Mucosa of descending colon (tissue), 3 donors: ENCODE measurements at regions not wholly inside any gene's neighbourhood (a gene's known extent, or its start where the extent isn't known, plus 50 kb on each side); places are given as distances from the start of the nearest gene placed in this dataset.
"Not testable (repeated sequence)": the region's sequence is repeated elsewhere in the genome, so short reads cannot be mapped to it uniquely, and the experiment has no call there.

Experiments used
- ATAC-seq: fragments of 200-7000 bp; cut with Tn5 transposase; one replicate; pipeline ENCODE4 v1.9.1; 2020; ENCODE audit warnings: mild to moderate bottlenecking, moderate library complexity
- DNase-seq, 3 donors: peaks; one replicate each; pipeline ENCODE4 v3.0.0-alpha.2; 2020
- H3K36me3 ChIP-seq: fragments of 200-600 bp; one replicate; pipeline ENCODE4 v1.8.0; 2021; ENCODE audit warnings: low read depth, mild to moderate bottlenecking
- H3K4me1 ChIP-seq: fragments of 200-600 bp; one replicate; pipeline ENCODE4 v1.8.0; 2021; ENCODE audit warnings: low read depth, mild to moderate bottlenecking
- H3K4me3 ChIP-seq: fragments of 200-600 bp; one replicate; pipeline ENCODE4 v1.8.0; 2021; ENCODE audit warnings: mild to moderate bottlenecking
- H3K9me3 ChIP-seq: fragments of 200-600 bp; one replicate; pipeline ENCODE4 v1.8.0; 2021; ENCODE audit warnings: mild to moderate bottlenecking
- CTCF ChIP-seq: fragments of 200-600 bp; IDR thresholded peaks from one replicate; pipeline ENCODE4 v1.8.0; 2022; ENCODE audit warnings: antibody characterized with exemption, mild to moderate bottlenecking
- intact Hi-C, 2 donors: fragments of 100-400 bp; cut with DNase I in 1 of 2; cut with micrococcal nuclease in 1 of 2; formaldehyde crosslinking; loops; one replicate each; pipeline versions ENCODE4 v1.11.0 to v1.11.1; 2022; cut with DNase I, micrococcal nuclease
- donor health status: DM: no; HTN: no; CAD: no; lungs with moderate emphysema.
- donor health status: DM: no; HTN: no; CAD: no.
- donor health status: DM: no; HTN: yes; CAD: no.

DNA sequence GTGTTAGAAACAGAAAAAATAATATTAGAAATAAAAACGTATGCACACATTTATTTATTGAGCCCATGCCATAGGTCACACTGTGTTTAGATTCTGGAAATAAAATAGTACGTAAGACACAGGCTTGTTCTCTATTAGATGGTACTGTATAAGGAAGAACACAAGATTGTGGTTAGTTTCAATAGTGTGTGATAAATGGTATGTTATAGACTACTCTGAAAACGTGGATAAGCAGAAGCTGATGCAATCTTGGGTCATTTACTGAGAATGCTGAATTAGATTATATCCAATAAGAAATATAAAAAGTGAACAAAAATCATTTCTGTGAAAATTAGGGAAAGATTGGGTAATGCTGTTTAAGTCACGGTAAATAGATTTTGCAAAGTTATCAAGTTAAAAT lies 1456.4 kb upstream of the ACO1 start:
- TF ChIP-seq CTCF: no peak
- Histone ChIP-seq H3K4me1 (no peaks in the 10 kb centered on the region), H3K36me3 (no peaks in the 10 kb centered on the region), H3K4me3 (no peak overlapping the region), H3K9me3 (no peaks in the 10 kb centered on the region)
- DNase-seq (no peak), ATAC-seq (no peak)
- intact Hi-C loops: no loop called here

DNA sequence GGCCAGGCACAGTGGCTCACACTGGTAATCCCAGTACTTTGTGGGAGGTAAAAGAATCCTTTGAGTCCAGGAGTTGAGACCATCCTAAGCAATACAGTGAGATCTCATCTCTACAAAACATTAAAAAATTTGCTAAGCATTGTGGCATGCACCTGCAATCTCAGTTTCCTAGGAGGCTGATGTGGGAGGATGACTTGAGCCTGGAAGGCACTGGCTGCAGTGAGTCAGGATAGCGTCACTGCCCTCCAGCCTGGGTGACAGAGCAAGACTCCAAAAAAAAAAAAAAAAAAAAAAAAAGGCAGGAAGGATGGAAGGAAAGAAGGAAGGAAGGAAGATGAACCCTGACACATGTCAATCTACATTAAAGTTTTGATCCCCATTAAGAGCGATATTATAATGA lies 1452.2 kb upstream of the ACO1 start:
- TF ChIP-seq CTCF: no peak

GRCh38 chr9:30935730-30936129 lies 1448.7 kb upstream of the ACO1 start:
- H3K4me1 ChIP-seq: no peaks in the 10 kb centered on the region
- H3K36me3 ChIP-seq: no peaks in the 10 kb centered on the region
- intact Hi-C loops: no loop called here
- DNase-seq (no peak), ATAC-seq (no peak)
- H3K4me3 ChIP-seq: no peak overlapping the region
- no peaks in the 10 kb centered on the region for H3K9me3 ChIP-seq
- no peak for TF ChIP-seq CTCF

More for the DNA sequence above, 1452.2 kb upstream of the ACO1 start:
- ATAC-seq (no peak), DNase-seq (no peak)
- Histone ChIP-seq H3K9me3 (no peaks in the 10 kb centered on the region), H3K4me1 (no peaks in the 10 kb centered on the region), H3K36me3 (no peaks in the 10 kb centered on the region), H3K4me3 (no peak overlapping the region)
- intact Hi-C loops: no loop called here

GRCh38 chr9:30937106-30937505 lies 1447.3 kb upstream of the ACO1 start:
- intact Hi-C loops: no loop called here
- DNase-seq (no peak), ATAC-seq (no peak)
- Histone ChIP-seq H3K36me3 (no peaks in the 10 kb centered on the region), H3K4me3 (no peak overlapping the region), H3K9me3 (no peaks in the 10 kb centered on the region), H3K4me1 (no peaks in the 10 kb centered on the region)
- TF ChIP-seq CTCF: no peak

DNA sequence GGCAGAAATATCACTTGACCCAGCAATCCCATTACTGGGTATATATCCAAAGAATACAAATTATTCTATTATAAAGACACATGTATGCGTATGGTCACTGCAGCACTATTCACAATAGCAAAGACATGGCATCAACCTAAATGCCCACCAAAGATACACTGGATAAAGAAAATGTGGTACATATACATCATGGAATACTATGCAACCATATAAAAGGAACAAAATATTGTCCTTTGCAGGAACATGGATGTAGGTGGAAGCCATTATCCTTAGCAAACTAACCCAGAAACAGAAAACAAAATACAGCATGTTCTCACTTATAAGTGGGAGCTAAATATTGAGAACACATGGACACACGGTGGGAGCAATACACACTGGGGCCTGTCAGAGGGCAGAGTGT lies 1441.6 kb upstream of the ACO1 start:
- intact Hi-C loops, ATAC-seq: not testable (repeated sequence)

GRCh38 chr9:30943446-30944224 lies 1440.8 kb upstream of the ACO1 start:
- no peaks in the 10 kb centered on the region for H3K4me1 ChIP-seq
- peaks cover under 1% of the 10 kb centered on the region for H3K9me3 ChIP-seq
- no peak for ATAC-seq
- H3K4me3 ChIP-seq: no peak overlapping the region
- DNase-seq: no peak
- intact Hi-C loops: no loop called here
- no peaks in the 10 kb centered on the region for H3K36me3 ChIP-seq
- no peak for TF ChIP-seq CTCF

More for the DNA sequence above, 1441.6 kb upstream of the ACO1 start:
- DNase-seq, H3K4me1 ChIP-seq, H3K36me3 ChIP-seq, H3K4me3 ChIP-seq, H3K9me3 ChIP-seq: not testable (repeated sequence)
